ENCODE measurements at regions not wholly inside any gene's neighbourhood (a gene's known extent, or its start where the extent isn't known, plus 50 kb on each side); places are given as distances from the start of the nearest gene placed in this dataset.

GRCh38 chr6:10310330-10310653 is 104.6 kb downstream of the TFAP2A start:
- Histone ChIP-seq H3K27ac (ENCODE audit: low read depth in 1 of 3, low read length in 2 of 3) (no peak overlapping the region), H3K36me3 (ENCODE audit: control insufficient read depth in 3 of 3, insufficient read depth in 2 of 3, low read depth in 1 of 3, low read length in 3 of 3) (no peaks in the 10 kb centered on the region), H3K4me3 (ENCODE audit: low read depth in 1 of 3, low read length in 3 of 3) (no peak overlapping the region), H3K9me3 (ENCODE audit: control insufficient read depth in 2 of 2, insufficient read depth in 1 of 2, low read depth in 1 of 2, low read length in 1 of 2) (no peaks in the 10 kb centered on the region), H3K27me3 (ENCODE audit: control insufficient read depth in 3 of 3, insufficient read depth in 3 of 3, low read length in 3 of 3) (peaks cover 0 to 6% (median 0%) of the 10 kb centered on the region in 3 donors), H3K4me1 (ENCODE audit: control insufficient read depth in 3 of 3, insufficient read depth in 2 of 3, low read depth in 1 of 3, low read length in 2 of 3) (no peaks in the 10 kb centered on the region)
- WGBS, 3 donors, result 62 to 78% (median 72%) methylated on average over 4 of the region's 4 CpGs
- FAIRE-seq (no peak), DNase-seq (no peak)

GRCh38 chr6:10309457-10310329 is 105.2 kb downstream of the TFAP2A start:
- H3K27ac ChIP-seq (ENCODE audit: low read depth in 1 of 3, low read length in 2 of 3), result no peak overlapping the region
- no peak overlapping the region for H3K4me3 ChIP-seq (ENCODE audit: low read depth in 1 of 3, low read length in 3 of 3)
- WGBS, 3 donors, result 63 to 64% (median 63%) methylated on average over 7 of the region's 7 CpGs
- DNase-seq (no peak), FAIRE-seq (no peak)
- no peaks in the 10 kb centered on the region for H3K36me3 ChIP-seq (ENCODE audit: control insufficient read depth in 3 of 3, insufficient read depth in 2 of 3, low read depth in 1 of 3, low read length in 3 of 3)
- H3K27me3 ChIP-seq (ENCODE audit: control insufficient read depth in 3 of 3, insufficient read depth in 3 of 3, low read length in 3 of 3), result peaks cover 0 to 6% (median 0%) of the 10 kb centered on the region in 3 donors
- H3K9me3 ChIP-seq (ENCODE audit: control insufficient read depth in 2 of 2, insufficient read depth in 1 of 2, low read depth in 1 of 2, low read length in 1 of 2), result no peaks in the 10 kb centered on the region
- H3K4me1 ChIP-seq (ENCODE audit: control insufficient read depth in 3 of 3, insufficient read depth in 2 of 3, low read depth in 1 of 3, low read length in 2 of 3), result no peaks in the 10 kb centered on the region

- no peak for FAIRE-seq
- WGBS, 3 donors, result 56 to 65% (median 63%) methylated on average over 3 of the region's 3 CpGs
Observed at GRCh38 chr6:10307476-10307875, 107.4 kb downstream of the TFAP2A start.

GRCh38 chr6:10307028-10307427 is 107.8 kb downstream of the TFAP2A start:
- H3K27me3 ChIP-seq (ENCODE audit: control insufficient read depth in 3 of 3, insufficient read depth in 3 of 3, low read length in 3 of 3), result peaks cover 0 to 2% (median 0%) of the 10 kb centered on the region in 3 donors
- WGBS, 3 donors, result 94 to 96% (median 95%) methylated on average over 7 of the region's 7 CpGs
- H3K27ac ChIP-seq (ENCODE audit: low read depth in 1 of 3, low read length in 2 of 3), result no peak overlapping the region
- DNase-seq (no peak), FAIRE-seq (no peak)
- no peaks in the 10 kb centered on the region for H3K9me3 ChIP-seq (ENCODE audit: control insufficient read depth in 2 of 2, insufficient read depth in 1 of 2, low read depth in 1 of 2, low read length in 1 of 2)
- H3K4me3 ChIP-seq (ENCODE audit: low read depth in 1 of 3, low read length in 3 of 3), result no peak overlapping the region
- no peaks in the 10 kb centered on the region for H3K36me3 ChIP-seq (ENCODE audit: control insufficient read depth in 3 of 3, insufficient read depth in 2 of 3, low read depth in 1 of 3, low read length in 3 of 3)
- H3K4me1 ChIP-seq (ENCODE audit: control insufficient read depth in 3 of 3, insufficient read depth in 2 of 3, low read depth in 1 of 3, low read length in 2 of 3), result no peaks in the 10 kb centered on the region

More at GRCh38 chr6:10307476-10307875, 107.4 kb downstream of the TFAP2A start:
- Histone ChIP-seq H3K4me1 (ENCODE audit: control insufficient read depth in 3 of 3, insufficient read depth in 2 of 3, low read depth in 1 of 3, low read length in 2 of 3) (no peaks in the 10 kb centered on the region), H3K4me3 (ENCODE audit: low read depth in 1 of 3, low read length in 3 of 3) (no peak overlapping the region), H3K9me3 (ENCODE audit: control insufficient read depth in 2 of 2, insufficient read depth in 1 of 2, low read depth in 1 of 2, low read length in 1 of 2) (no peaks in the 10 kb centered on the region), H3K27ac (ENCODE audit: low read depth in 1 of 3, low read length in 2 of 3) (no peak overlapping the region), H3K36me3 (ENCODE audit: control insufficient read depth in 3 of 3, insufficient read depth in 2 of 3, low read depth in 1 of 3, low read length in 3 of 3) (no peaks in the 10 kb centered on the region), H3K27me3 (ENCODE audit: control insufficient read depth in 3 of 3, insufficient read depth in 3 of 3, low read length in 3 of 3) (peaks cover 0 to 3% (median 0%) of the 10 kb centered on the region in 3 donors)
- DNase-seq, result no peak

GRCh38 chr6:10305790-10306415 is 109.0 kb downstream of the TFAP2A start:
- no peak overlapping the region for H3K4me3 ChIP-seq (ENCODE audit: low read depth in 1 of 3, low read length in 3 of 3)

GRCh38 chr6:10303608-10304506 is 111.0 kb downstream of the TFAP2A start:
- Histone ChIP-seq H3K27me3 (ENCODE audit: control insufficient read depth in 3 of 3, insufficient read depth in 3 of 3, low read length in 3 of 3) (no peaks in the 10 kb centered on the region), H3K4me3 (ENCODE audit: low read depth in 1 of 3, low read length in 3 of 3) (no peak overlapping the region), H3K36me3 (ENCODE audit: control insufficient read depth in 3 of 3, insufficient read depth in 2 of 3, low read depth in 1 of 3, low read length in 3 of 3) (no peaks in the 10 kb centered on the region), H3K27ac (ENCODE audit: low read depth in 1 of 3, low read length in 2 of 3) (no peak overlapping the region), H3K9me3 (ENCODE audit: control insufficient read depth in 2 of 2, insufficient read depth in 1 of 2, low read depth in 1 of 2, low read length in 1 of 2) (no peaks in the 10 kb centered on the region), H3K4me1 (ENCODE audit: control insufficient read depth in 3 of 3, insufficient read depth in 2 of 3, low read depth in 1 of 3, low read length in 2 of 3) (no peaks in the 10 kb centered on the region)
- FAIRE-seq (no peak), DNase-seq (no peak)
- 72 to 75% (median 73%) methylated on average over 7 of the region's 7 CpGs for WGBS, 3 donors

More at GRCh38 chr6:10305790-10306415, 109.0 kb downstream of the TFAP2A start:
- H3K27me3 ChIP-seq (ENCODE audit: control insufficient read depth in 3 of 3, insufficient read depth in 3 of 3, low read length in 3 of 3), result peaks cover 0 to 2% (median 0%) of the 10 kb centered on the region in 3 donors
- DNase-seq (no peak), FAIRE-seq (no peak)
- no peak overlapping the region for H3K27ac ChIP-seq (ENCODE audit: low read depth in 1 of 3, low read length in 2 of 3)
- H3K4me1 ChIP-seq (ENCODE audit: control insufficient read depth in 3 of 3, insufficient read depth in 2 of 3, low read depth in 1 of 3, low read length in 2 of 3), result no peaks in the 10 kb centered on the region
- WGBS, 3 donors, result 70 to 77% (median 74%) methylated on average over 7 of the region's 7 CpGs
- H3K36me3 ChIP-seq (ENCODE audit: control insufficient read depth in 3 of 3, insufficient read depth in 2 of 3, low read depth in 1 of 3, low read length in 3 of 3), result no peaks in the 10 kb centered on the region
- no peaks in the 10 kb centered on the region for H3K9me3 ChIP-seq (ENCODE audit: control insufficient read depth in 2 of 2, insufficient read depth in 1 of 2, low read depth in 1 of 2, low read length in 1 of 2)

- H3K9me3 ChIP-seq (ENCODE audit: control insufficient read depth in 2 of 2, insufficient read depth in 1 of 2, low read depth in 1 of 2, low read length in 1 of 2), result no peaks in the 10 kb centered on the region
- no peaks in the 10 kb centered on the region for H3K36me3 ChIP-seq (ENCODE audit: control insufficient read depth in 3 of 3, insufficient read depth in 2 of 3, low read depth in 1 of 3, low read length in 3 of 3)
- no peak overlapping the region for H3K27ac ChIP-seq (ENCODE audit: low read depth in 1 of 3, low read length in 2 of 3)
- peaks cover 0 to 1% (median 0%) of the 10 kb centered on the region in 3 donors for H3K27me3 ChIP-seq (ENCODE audit: control insufficient read depth in 3 of 3, insufficient read depth in 3 of 3, low read length in 3 of 3)
- DNase-seq (no peak), FAIRE-seq (no peak)
- 68 to 73% (median 70%) methylated on average over 6 of the region's 6 CpGs for WGBS, 3 donors
- H3K4me3 ChIP-seq (ENCODE audit: low read depth in 1 of 3, low read length in 3 of 3), result no peak overlapping the region
- H3K4me1 ChIP-seq (ENCODE audit: control insufficient read depth in 3 of 3, insufficient read depth in 2 of 3, low read depth in 1 of 3, low read length in 2 of 3), result no peaks in the 10 kb centered on the region
Observed at GRCh38 chr6:10302566-10303235, 112.2 kb downstream of the TFAP2A start.

GRCh38 chr6:10300071-10300470 is 114.8 kb downstream of the TFAP2A start:
- Histone ChIP-seq H3K36me3 (ENCODE audit: control insufficient read depth in 3 of 3, insufficient read depth in 2 of 3, low read depth in 1 of 3, low read length in 3 of 3) (no peaks in the 10 kb centered on the region), H3K27me3 (ENCODE audit: control insufficient read depth in 3 of 3, insufficient read depth in 3 of 3, low read length in 3 of 3) (peaks cover 0 to 2% (median 0%) of the 10 kb centered on the region in 3 donors), H3K4me3 (ENCODE audit: low read depth in 1 of 3, low read length in 3 of 3) (no peak overlapping the region), H3K9me3 (ENCODE audit: control insufficient read depth in 2 of 2, insufficient read depth in 1 of 2, low read depth in 1 of 2, low read length in 1 of 2) (no peaks in the 10 kb centered on the region), H3K4me1 (ENCODE audit: control insufficient read depth in 3 of 3, insufficient read depth in 2 of 3, low read depth in 1 of 3, low read length in 2 of 3) (no peaks in the 10 kb centered on the region), H3K27ac (ENCODE audit: low read depth in 1 of 3, low read length in 2 of 3) (no peak overlapping the region)
- WGBS, 3 donors, result 79 to 85% (median 83%) methylated on average over 2 of the region's 2 CpGs
- FAIRE-seq, result no peak
- DNase-seq, result no peak

All from small intestine (tissue), 7 donors.